Ovary (tissue), 3 donors: ENCODE measurements at regions not wholly inside any gene's neighbourhood (a gene's known extent, or its start where the extent isn't known, plus 50 kb on each side); places are given as distances from the start of the nearest gene placed in this dataset.

Source experiments
- CTCF ChIP-seq, 3 donors: fragments of 450-650 bp in 2 of 3; fragments of 200-600 bp in 1 of 3; IDR thresholded peaks; one replicate each; pipeline versions ENCODE4 v1.5.1 to v1.8.0; 2016 to 2022; ENCODE audit warnings: antibody characterized with exemption in 3 of 3, mild to moderate bottlenecking in 1 of 3
- EP300 ChIP-seq: sonication (generic); formaldehyde crosslinking; IDR thresholded peaks from one replicate; pipeline ENCODE4 v1.6.1; 2017; ENCODE audit warnings: antibody characterized with exemption
- POLR2A ChIP-seq: fragments of 450-650 bp; IDR thresholded peaks from one replicate; pipeline ENCODE4 v1.6.1; 2017; ENCODE audit warnings: antibody characterized with exemption, mild to moderate bottlenecking, moderate library complexity
- donor health status: DM: no; HTN: no; CAD: no.

DNA sequence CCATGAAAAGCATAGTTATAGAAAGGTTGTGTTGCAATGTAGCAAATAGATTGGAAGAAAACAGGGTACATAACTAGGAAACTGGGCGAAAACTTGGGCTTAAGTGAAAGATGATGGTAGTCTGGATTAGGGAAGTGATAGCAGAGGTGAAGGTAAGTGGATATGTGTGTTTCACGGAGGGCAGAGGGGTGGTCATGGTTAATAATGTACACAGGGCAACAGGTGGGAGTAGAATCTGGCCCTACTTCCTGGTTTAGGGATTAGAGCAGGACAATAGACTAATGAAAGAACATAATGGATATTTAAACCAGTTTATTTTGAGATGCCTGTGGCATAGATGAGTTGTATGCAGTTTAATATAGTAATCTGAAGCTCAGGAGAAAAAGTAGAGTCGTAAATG, 257.3 kb upstream of the SPRY2 start:
- TF ChIP-seq CTCF (IDR thresholded peaks at IDR 0.05) (no peak), POLR2A (no peak), EP300 (no peak)
